ENCODE measurements at regions not wholly inside any gene's neighbourhood (a gene's known extent, or its start where the extent isn't known, plus 50 kb on each side); places are given as distances from the start of the nearest gene placed in this dataset.
"Not testable (repeated sequence)": the region's sequence is repeated elsewhere in the genome, so short reads cannot be mapped to it uniquely, and the experiment has no call there.

GRCh38 chr6:98395610-98396166, 438.7 kb upstream of the POU3F2 start:
- ATAC-seq (ENCODE audit: low FRiP score) = no peak

GRCh38 chr6:98416027-98416426, 418.3 kb upstream of the POU3F2 start:
- no peaks in the 10 kb centered on the region for H3K9me3 ChIP-seq (ENCODE audit: control insufficient read depth, low read length)
- no peaks in the 10 kb centered on the region for H3K4me1 ChIP-seq (ENCODE audit: control insufficient read depth in 1 of 2, insufficient read depth in 2 of 2, low read length in 2 of 2)
- intact Hi-C loops (cut with DNase I) = no loop called here
- ATAC-seq (ENCODE audit: low FRiP score) = no peak
- H3K36me3 ChIP-seq (ENCODE audit: control insufficient read depth in 1 of 2, insufficient read depth in 2 of 2, low read length in 1 of 2) = no peaks in the 10 kb centered on the region
- 67 to 72% methylated on average over 2 of the region's 2 CpGs for WGBS, 2 donors
- H3K27me3 ChIP-seq (ENCODE audit: control insufficient read depth in 1 of 2, insufficient read depth in 2 of 2, low read length in 1 of 2) = no peaks in the 10 kb centered on the region
- H3K27ac ChIP-seq (ENCODE audit: low read depth in 1 of 2, low read length in 2 of 2) = no peak overlapping the region
- no peak for DNase-seq
- no peak overlapping the region for H3K4me3 ChIP-seq (ENCODE audit: low read length in 2 of 2)

More at GRCh38 chr6:98395610-98396166, 438.7 kb upstream of the POU3F2 start:
- no peak for DNase-seq
- no peaks in the 10 kb centered on the region for H3K27me3 ChIP-seq (ENCODE audit: control insufficient read depth in 1 of 2, insufficient read depth in 2 of 2, low read length in 1 of 2)
- no peaks in the 10 kb centered on the region for H3K9me3 ChIP-seq (ENCODE audit: control insufficient read depth, low read length)
- H3K27ac ChIP-seq (ENCODE audit: low read depth in 1 of 2, low read length in 2 of 2) = no peak overlapping the region
- H3K4me1 ChIP-seq (ENCODE audit: control insufficient read depth in 1 of 2, insufficient read depth in 2 of 2, low read length in 2 of 2) = no peaks in the 10 kb centered on the region
- intact Hi-C loops (cut with DNase I) = loop anchor here in 1 of 2 donors (10.0 kb wide), 1 partner anchor 361 kb away; no protein-coding TSS in a partner anchor
- H3K36me3 ChIP-seq (ENCODE audit: control insufficient read depth in 1 of 2, insufficient read depth in 2 of 2, low read length in 1 of 2) = no peaks in the 10 kb centered on the region
- H3K4me3 ChIP-seq (ENCODE audit: low read length in 2 of 2) = no peak overlapping the region
- WGBS, 2 donors = 8 to 23% methylated on average over 1 of the region's 1 CpG

GRCh38 chr6:98416497-98417158, 417.7 kb upstream of the POU3F2 start:
- H3K4me1 ChIP-seq (ENCODE audit: control insufficient read depth in 1 of 2, insufficient read depth in 2 of 2, low read length in 2 of 2); H3K36me3 ChIP-seq (ENCODE audit: control insufficient read depth in 1 of 2, insufficient read depth in 2 of 2, low read length in 1 of 2); ATAC-seq (ENCODE audit: low FRiP score); H3K9me3 ChIP-seq (ENCODE audit: control insufficient read depth, low read length); H3K4me3 ChIP-seq (ENCODE audit: low read length in 2 of 2); H3K27ac ChIP-seq (ENCODE audit: low read depth in 1 of 2, low read length in 2 of 2); DNase-seq; intact Hi-C loops (cut with DNase I); H3K27me3 ChIP-seq (ENCODE audit: control insufficient read depth in 1 of 2, insufficient read depth in 2 of 2, low read length in 1 of 2): not testable (repeated sequence)
- 79 to 82% methylated on average over 26 to 29 of the region's 30 CpGs for WGBS, 2 donors

GRCh38 chr6:98433325-98434056, 400.9 kb upstream of the POU3F2 start:
- intact Hi-C loops (cut with DNase I) = no loop called here
- H3K36me3 ChIP-seq (ENCODE audit: control insufficient read depth in 1 of 2, insufficient read depth in 2 of 2, low read length in 1 of 2) = no peaks in the 10 kb centered on the region

GRCh38 chr6:98443633-98444032, 390.7 kb upstream of the POU3F2 start:
- Histone ChIP-seq H3K9me3 (ENCODE audit: control insufficient read depth, low read length) (no peaks in the 10 kb centered on the region), H3K27me3 (ENCODE audit: control insufficient read depth in 1 of 2, insufficient read depth in 2 of 2, low read length in 1 of 2) (no peaks in the 10 kb centered on the region), H3K36me3 (ENCODE audit: control insufficient read depth in 1 of 2, insufficient read depth in 2 of 2, low read length in 1 of 2) (no peaks in the 10 kb centered on the region), H3K27ac (ENCODE audit: low read depth in 1 of 2, low read length in 2 of 2) (no peak overlapping the region), H3K4me3 (ENCODE audit: low read length in 2 of 2) (no peak overlapping the region), H3K4me1 (ENCODE audit: control insufficient read depth in 1 of 2, insufficient read depth in 2 of 2, low read length in 2 of 2) (no peaks in the 10 kb centered on the region)
- intact Hi-C loops (cut with DNase I) = no loop called here
- ATAC-seq (ENCODE audit: low FRiP score) (no peak), DNase-seq (no peak)
- 55 to 64% methylated on average over 1 of the region's 1 CpG for WGBS, 2 donors

More at GRCh38 chr6:98433325-98434056, 400.9 kb upstream of the POU3F2 start:
- Histone ChIP-seq H3K9me3 (ENCODE audit: control insufficient read depth, low read length) (peaks cover 1% of the 10 kb centered on the region), H3K27me3 (ENCODE audit: control insufficient read depth in 1 of 2, insufficient read depth in 2 of 2, low read length in 1 of 2) (no peaks in the 10 kb centered on the region), H3K4me3 (ENCODE audit: low read length in 2 of 2) (no peak overlapping the region), H3K4me1 (ENCODE audit: control insufficient read depth in 1 of 2, insufficient read depth in 2 of 2, low read length in 2 of 2) (no peaks in the 10 kb centered on the region), H3K27ac (ENCODE audit: low read depth in 1 of 2, low read length in 2 of 2) (no peak overlapping the region)
- DNase-seq = no peak
- ATAC-seq (ENCODE audit: low FRiP score) = no peak
- 73 to 81% methylated on average over 3 of the region's 3 CpGs for WGBS, 2 donors

GRCh38 chr6:98452685-98453084, 381.7 kb upstream of the POU3F2 start:
- 60 to 61% methylated on average over 2 of the region's 2 CpGs for WGBS, 2 donors
- no peaks in the 10 kb centered on the region for H3K9me3 ChIP-seq (ENCODE audit: control insufficient read depth, low read length)
- H3K4me3 ChIP-seq (ENCODE audit: low read length in 2 of 2) = no peak overlapping the region
- H3K4me1 ChIP-seq (ENCODE audit: control insufficient read depth in 1 of 2, insufficient read depth in 2 of 2, low read length in 2 of 2) = no peaks in the 10 kb centered on the region
- H3K27ac ChIP-seq (ENCODE audit: low read depth in 1 of 2, low read length in 2 of 2) = no peak overlapping the region
- intact Hi-C loops (cut with DNase I) = no loop called here
- H3K27me3 ChIP-seq (ENCODE audit: control insufficient read depth in 1 of 2, insufficient read depth in 2 of 2, low read length in 1 of 2) = no peaks in the 10 kb centered on the region
- DNase-seq (no peak), ATAC-seq (ENCODE audit: low FRiP score) (no peak)
- H3K36me3 ChIP-seq (ENCODE audit: control insufficient read depth in 1 of 2, insufficient read depth in 2 of 2, low read length in 1 of 2) = no peaks in the 10 kb centered on the region

- Histone ChIP-seq H3K36me3 (ENCODE audit: control insufficient read depth in 1 of 2, insufficient read depth in 2 of 2, low read length in 1 of 2) (no peaks in the 10 kb centered on the region), H3K27me3 (ENCODE audit: control insufficient read depth in 1 of 2, insufficient read depth in 2 of 2, low read length in 1 of 2) (no peaks in the 10 kb centered on the region), H3K4me1 (ENCODE audit: control insufficient read depth in 1 of 2, insufficient read depth in 2 of 2, low read length in 2 of 2) (no peaks in the 10 kb centered on the region), H3K27ac (ENCODE audit: low read depth in 1 of 2, low read length in 2 of 2) (no peak overlapping the region), H3K9me3 (ENCODE audit: control insufficient read depth, low read length) (no peaks in the 10 kb centered on the region), H3K4me3 (ENCODE audit: low read length in 2 of 2) (no peak overlapping the region)
- 80 to 81% methylated on average over 5 of the region's 5 CpGs for WGBS, 2 donors
- DNase-seq = no peak
- ATAC-seq (ENCODE audit: low FRiP score) = no peak
- intact Hi-C loops (cut with DNase I) = no loop called here
Measured at GRCh38 chr6:98454809-98455322, 379.5 kb upstream of the POU3F2 start.

- Histone ChIP-seq H3K27me3 (ENCODE audit: control insufficient read depth in 1 of 2, insufficient read depth in 2 of 2, low read length in 1 of 2) (no peaks in the 10 kb centered on the region), H3K4me1 (ENCODE audit: control insufficient read depth in 1 of 2, insufficient read depth in 2 of 2, low read length in 2 of 2) (no peaks in the 10 kb centered on the region), H3K36me3 (ENCODE audit: control insufficient read depth in 1 of 2, insufficient read depth in 2 of 2, low read length in 1 of 2) (no peaks in the 10 kb centered on the region), H3K27ac (ENCODE audit: low read depth in 1 of 2, low read length in 2 of 2) (no peak overlapping the region), H3K4me3 (ENCODE audit: low read length in 2 of 2) (no peak overlapping the region), H3K9me3 (ENCODE audit: control insufficient read depth, low read length) (no peaks in the 10 kb centered on the region)
- WGBS, 2 donors = 77 to 80% methylated on average over 2 of the region's 2 CpGs
- no peak for ATAC-seq (ENCODE audit: low FRiP score)
- DNase-seq = no peak
- intact Hi-C loops (cut with DNase I) = no loop called here
Measured at GRCh38 chr6:98458708-98459107, 375.7 kb upstream of the POU3F2 start.

Data from aorta (tissue), 5 donors.